OCI-LY7 (cell line): ENCODE measurements at regions not wholly inside any gene's neighbourhood (a gene's known extent, or its start where the extent isn't known, plus 50 kb on each side); places are given as distances from the start of the nearest gene placed in this dataset.

Experiments used
- EZH2phosphoT487 ChIP-seq: fragments of 200-600 bp; sonication (generic); IDR thresholded peaks from 2 replicates; pipeline ENCODE4 v1.6.1; 2018; ENCODE audit warnings: low read depth, borderline replicate concordance, mild to moderate bottlenecking, mixed run types, antibody characterized with exemption, low read length, moderate library complexity, mixed read lengths
- TF ChIP-seq, protein P1 (sequence below): fragments of 200-600 bp; sonication (generic); conservative IDR thresholded peaks from 2 replicates; pipeline ENCODE4 v1.5.1; 2014; ENCODE audit warnings: mild to moderate bottlenecking, antibody characterized with exemption, low read length, moderate library complexity, mixed read lengths

DNA sequence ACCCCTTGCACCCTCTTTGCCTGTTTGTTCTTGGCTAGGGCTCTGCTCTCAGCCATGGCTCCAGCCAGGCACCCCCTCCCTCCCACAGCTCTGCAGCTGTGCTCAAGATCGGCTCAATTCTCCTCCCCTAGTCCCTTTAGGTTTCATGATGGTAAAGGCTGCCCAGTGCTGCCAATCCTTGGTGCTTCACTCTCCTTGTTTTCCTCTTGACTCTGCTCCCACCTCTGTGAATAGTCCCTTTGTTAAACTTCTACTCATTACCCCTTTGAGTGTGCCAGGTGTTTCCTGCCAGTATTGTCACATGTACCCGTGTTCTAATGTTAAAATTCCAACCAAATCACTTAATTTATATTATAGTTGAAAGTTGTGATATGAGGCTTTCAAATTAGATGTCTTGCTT is 101.0 kb upstream of the CERS6 start:
- TF ChIP-seq, protein P1, sequence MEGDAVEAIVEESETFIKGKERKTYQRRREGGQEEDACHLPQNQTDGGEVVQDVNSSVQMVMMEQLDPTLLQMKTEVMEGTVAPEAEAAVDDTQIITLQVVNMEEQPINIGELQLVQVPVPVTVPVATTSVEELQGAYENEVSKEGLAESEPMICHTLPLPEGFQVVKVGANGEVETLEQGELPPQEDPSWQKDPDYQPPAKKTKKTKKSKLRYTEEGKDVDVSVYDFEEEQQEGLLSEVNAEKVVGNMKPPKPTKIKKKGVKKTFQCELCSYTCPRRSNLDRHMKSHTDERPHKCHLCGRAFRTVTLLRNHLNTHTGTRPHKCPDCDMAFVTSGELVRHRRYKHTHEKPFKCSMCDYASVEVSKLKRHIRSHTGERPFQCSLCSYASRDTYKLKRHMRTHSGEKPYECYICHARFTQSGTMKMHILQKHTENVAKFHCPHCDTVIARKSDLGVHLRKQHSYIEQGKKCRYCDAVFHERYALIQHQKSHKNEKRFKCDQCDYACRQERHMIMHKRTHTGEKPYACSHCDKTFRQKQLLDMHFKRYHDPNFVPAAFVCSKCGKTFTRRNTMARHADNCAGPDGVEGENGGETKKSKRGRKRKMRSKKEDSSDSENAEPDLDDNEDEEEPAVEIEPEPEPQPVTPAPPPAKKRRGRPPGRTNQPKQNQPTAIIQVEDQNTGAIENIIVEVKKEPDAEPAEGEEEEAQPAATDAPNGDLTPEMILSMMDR: no peak
- TF ChIP-seq EZH2phosphoT487: no peak
